ENCODE measurements at regions not wholly inside any gene's neighbourhood (a gene's known extent, or its start where the extent isn't known, plus 50 kb on each side); places are given as distances from the start of the nearest gene placed in this dataset.

- H3K23ac ChIP-seq (ENCODE audit: insufficient read length, low read depth, low read length) = no peak overlapping the region
Measured at GRCh38 chr3:83482402-83483070, 1476.3 kb upstream of the CADM2 start.

More at GRCh38 chr3:83482402-83483070, 1476.3 kb upstream of the CADM2 start:
- WGBS (ENCODE audit: extremely low coverage, insufficient read length, low lambda C conversion rate) = no CpG with 5 or more reads among the region's 4 CpGs
- Histone ChIP-seq H3K4ac (ENCODE audit: low read depth, low read length) (no peak overlapping the region), H3K79me2 (ENCODE audit: insufficient read depth, low read length) (no peaks in the 10 kb centered on the region), H2BK12ac (ENCODE audit: insufficient read length, low read depth, low read length) (no peak overlapping the region), H4K20me1 (ENCODE audit: control insufficient read depth, insufficient read depth, insufficient read length) (no peaks in the 10 kb centered on the region), H2BK120ac (ENCODE audit: low read depth, low read length, poor library complexity, severe bottlenecking) (no peak overlapping the region), H3K18ac (ENCODE audit: insufficient read length, low read depth, low read length) (no peak overlapping the region), H4K8ac (replicated peaks; ENCODE audit: insufficient read length, low read depth, low read length) (no peak overlapping the region), H2BK5ac (ENCODE audit: insufficient read length, low read length) (no peak overlapping the region), H3K56ac (ENCODE audit: insufficient read length, low read depth, low read length) (no peak overlapping the region), H2AK5ac (ENCODE audit: insufficient read length, low read length) (no peak overlapping the region), H3K9ac (ENCODE audit: extremely low read depth, insufficient read length, low read length) (no peak overlapping the region), H3K4me1 (ENCODE audit: insufficient read depth, low read length) (no peaks in the 10 kb centered on the region), H2AFZ (ENCODE audit: low read length) (no peak overlapping the region), H4K5ac (ENCODE audit: insufficient read length, low read depth, low read length) (no peak overlapping the region), H4K91ac (ENCODE audit: insufficient read length, low read depth, low read length) (no peak overlapping the region), H3K27ac (ENCODE audit: insufficient read length, low read depth, low read length) (no peak overlapping the region), H3K27me3 (ENCODE audit: insufficient read depth, low read length) (no peaks in the 10 kb centered on the region), H3K9me3 (ENCODE audit: control insufficient read depth, low read depth, low read length) (no peaks in the 10 kb centered on the region), H2BK20ac (ENCODE audit: low read depth, low read length, poor library complexity, severe bottlenecking) (no peak overlapping the region), H3K79me1 (ENCODE audit: insufficient read depth, low read depth, low read length, poor library complexity, severe bottlenecking) (no peaks in the 10 kb centered on the region), H3K4me2 (ENCODE audit: insufficient read depth, insufficient read length, low read length) (no peak overlapping the region), H3K23me2 (ENCODE audit: insufficient read length, low read depth, low read length, poor library complexity, severe bottlenecking) (no peaks in the 10 kb centered on the region), H2BK15ac (ENCODE audit: low read depth, low read length) (no peak overlapping the region), H3T11ph (ENCODE audit: low read length) (no peak overlapping the region), H3K14ac (ENCODE audit: insufficient read depth, low read length) (no peak overlapping the region)
- no peak overlapping the region for H3K27ac Mint-ChIP-seq
- peaks cover 0 to 2% (median 0%) of the 10 kb centered on the region in 3 experiments; a peak in 2 of 7 replicates for H3K36me3 Mint-ChIP-seq (ENCODE audit: insufficient read depth in 1 of 3, low read depth in 3 of 3)
- no peaks in the 10 kb centered on the region for H3K4me1 Mint-ChIP-seq
- H3K4me3 Mint-ChIP-seq = no peak overlapping the region
- no peaks in the 10 kb centered on the region for H3K27me3 Mint-ChIP-seq (ENCODE audit: low read depth)
- no peak for DNase-seq
- H3K9me3 Mint-ChIP-seq = no peaks in the 10 kb centered on the region
- no peak for TF ChIP-seq CTCF (conservative IDR thresholded peaks at IDR 0.05)
